CD4-positive, alpha-beta memory T cell (primary cell): ENCODE measurements at regions not wholly inside any gene's neighbourhood (a gene's known extent, or its start where the extent isn't known, plus 50 kb on each side); places are given as distances from the start of the nearest gene placed in this dataset.

Source experiments
- CTCF ChIA-PET: fragments of 350-600 bp; sonication (Branson Sonifier 250); formaldehyde crosslinking; loops from one replicate; lab custom pipeline; 2021; ENCODE audit warnings: inconsistent platforms; ENCODE audit not compliant: partially characterized antibody; lab: Charles Lee
- POLR2A ChIA-PET: fragments of 350-600 bp; sonication (Branson Sonifier 250); formaldehyde crosslinking; loops from one replicate; lab custom pipeline; 2021; ENCODE audit not compliant: partially characterized antibody; lab: Charles Lee
- DNase-seq, 5 donors: peaks; one replicate each; pipeline versions ENCODE4 v3.0.0 to v3.0.0-alpha.2; 2020 to 2022; ENCODE audit warnings: mixed read lengths in 1 of 5
- H3K27ac ChIP-seq: one replicate; pipeline ENCODE4 v1.7.0; 2013; ENCODE audit warnings: low read depth, low read length
- H3K27me3 ChIP-seq: 2 replicates; pipeline ENCODE4 v1.7.0; 2013; ENCODE audit warnings: mild to moderate bottlenecking, low read length, moderate library complexity; ENCODE audit not compliant: insufficient read depth
- H3K36me3 ChIP-seq: 2 replicates; pipeline ENCODE4 v1.7.0; 2013; ENCODE audit warnings: mild to moderate bottlenecking, low read length, moderate library complexity; ENCODE audit not compliant: insufficient read depth
- H3K4me1 ChIP-seq: 2 replicates; pipeline ENCODE4 v1.7.0; 2013; ENCODE audit warnings: mild to moderate bottlenecking, low read length, moderate library complexity; ENCODE audit not compliant: insufficient read depth
- H3K4me3 ChIP-seq, 2 donors: one replicate each; pipeline ENCODE4 v1.7.0; 2013; ENCODE audit warnings: low read length in 2 of 2, mild to moderate bottlenecking in 1 of 2
- H3K9me3 ChIP-seq, 2 donors: one replicate each; pipeline ENCODE4 v1.7.0; 2013; ENCODE audit warnings: low read length in 2 of 2, control low read depth in 1 of 2; ENCODE audit not compliant: control insufficient read depth in 1 of 2
- H3K27ac Mint-ChIP-seq, 7 donors: one replicate each; pipeline ENCODE4 v1.8.0; 2020 to 2021; ENCODE audit warnings: mixed read lengths in 7 of 7, mild to moderate bottlenecking in 6 of 7, inconsistent platforms in 3 of 7, moderate library complexity in 3 of 7
- H3K27me3 Mint-ChIP-seq, 2 donors: one replicate each; pipeline ENCODE4 v1.8.0; 2020 to 2021; ENCODE audit warnings: mixed read lengths in 2 of 2
- H3K36me3 Mint-ChIP-seq, 2 donors: one replicate each; pipeline ENCODE4 v1.8.0; 2020 to 2021; ENCODE audit warnings: mixed read lengths in 2 of 2, inconsistent platforms in 1 of 2, mild to moderate bottlenecking in 1 of 2
- H3K4me1 Mint-ChIP-seq, 4 donors: one replicate each; pipeline ENCODE4 v1.8.0; 2020 to 2021; ENCODE audit warnings: mixed read lengths in 4 of 4, mild to moderate bottlenecking in 1 of 4
- H3K4me3 Mint-ChIP-seq, 8 donors: one replicate each; pipeline ENCODE4 v1.8.0; 2020 to 2021; ENCODE audit warnings: mixed read lengths in 8 of 8, mild to moderate bottlenecking in 7 of 8, moderate library complexity in 6 of 8, inconsistent platforms in 3 of 8
- H3K9me3 Mint-ChIP-seq, 8 donors: one replicate each; pipeline ENCODE4 v1.8.0; 2020 to 2021; ENCODE audit warnings: mixed read lengths in 8 of 8, mild to moderate bottlenecking in 5 of 8, inconsistent platforms in 3 of 8, moderate library complexity in 1 of 8
- intact Hi-C: fragments of 100-400 bp; cut with micrococcal nuclease; formaldehyde crosslinking; loops from one replicate; pipeline ENCODE4 v1.15.1; 2023

DNA sequence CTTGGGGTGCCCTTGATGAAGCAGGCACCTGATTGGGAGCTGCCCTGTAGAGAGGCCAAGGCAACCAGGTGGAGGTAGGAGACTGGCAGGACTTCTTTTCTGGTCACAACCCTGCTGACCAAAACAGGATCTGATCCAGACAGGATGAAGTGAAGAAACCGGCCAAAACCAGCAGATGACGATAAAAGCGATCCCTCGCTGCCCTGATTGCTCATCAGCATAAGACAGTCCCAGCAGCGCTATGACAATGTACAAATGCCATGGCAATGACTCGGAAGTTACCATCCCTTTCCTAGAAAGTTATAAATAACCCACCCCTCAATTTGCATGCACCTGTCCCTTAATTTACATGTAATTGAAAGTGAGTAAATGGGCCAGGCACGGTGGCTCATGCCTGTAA, 88.4 kb upstream of the PDE10A start:
- CTCF ChIA-PET: no interaction called here
- DNase-seq: no peak
- Histone ChIP-seq H3K4me1 (no peaks in the 10 kb centered on the region), H3K27me3 (no peaks in the 10 kb centered on the region), H3K9me3 (no peaks in the 10 kb centered on the region), H3K4me3 (no peak overlapping the region), H3K36me3 (no peaks in the 10 kb centered on the region), H3K27ac (no peak overlapping the region)
- peaks cover 0 to 8% (median 3%) of the 10 kb centered on the region in 8 donors for H3K9me3 Mint-ChIP-seq
- POLR2A ChIA-PET: no interaction called here
- H3K4me1 Mint-ChIP-seq: no peaks in the 10 kb centered on the region
- no peak overlapping the region for H3K27ac Mint-ChIP-seq
- peaks cover 1 to 5% of the 10 kb centered on the region in 2 donors for H3K27me3 Mint-ChIP-seq
- intact Hi-C loops: no loop called here
- no peaks in the 10 kb centered on the region for H3K36me3 Mint-ChIP-seq
- no peak overlapping the region for H3K4me3 Mint-ChIP-seq

DNA sequence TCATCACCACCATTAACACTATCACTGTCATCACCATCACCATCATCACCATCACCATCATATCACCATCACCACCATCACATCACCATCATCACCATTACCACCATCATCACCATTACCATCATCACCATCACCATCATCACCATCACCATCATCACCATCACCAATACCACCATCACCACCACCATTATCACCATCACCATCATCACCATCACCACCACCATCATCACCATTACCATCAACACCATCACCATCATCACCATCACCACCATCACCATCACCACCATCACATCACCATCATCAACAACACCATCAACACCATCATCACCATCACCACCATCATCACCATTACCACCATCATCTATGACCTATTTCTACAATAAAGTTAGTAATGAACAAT, 86.1 kb upstream of the PDE10A start:
- Mint-ChIP-seq H3K36me3 (no peaks in the 10 kb centered on the region), H3K27ac (no peak overlapping the region), H3K4me3 (no peak overlapping the region), H3K9me3 (peaks cover 0 to 8% (median 3%) of the 10 kb centered on the region in 8 donors), H3K27me3 (peaks cover 0 to 2% of the 10 kb centered on the region in 2 donors), H3K4me1 (no peaks in the 10 kb centered on the region)
- no peak for DNase-seq
- no peaks in the 10 kb centered on the region for H3K27me3 ChIP-seq
- intact Hi-C loops: no loop called here
- H3K27ac ChIP-seq: no peak overlapping the region
- ChIA-PET CTCF (no interaction called here), POLR2A (no interaction called here)
- H3K4me1 ChIP-seq: no peaks in the 10 kb centered on the region
- no peak overlapping the region for H3K4me3 ChIP-seq
- H3K9me3 ChIP-seq: no peaks in the 10 kb centered on the region
- H3K36me3 ChIP-seq: no peaks in the 10 kb centered on the region

DNA sequence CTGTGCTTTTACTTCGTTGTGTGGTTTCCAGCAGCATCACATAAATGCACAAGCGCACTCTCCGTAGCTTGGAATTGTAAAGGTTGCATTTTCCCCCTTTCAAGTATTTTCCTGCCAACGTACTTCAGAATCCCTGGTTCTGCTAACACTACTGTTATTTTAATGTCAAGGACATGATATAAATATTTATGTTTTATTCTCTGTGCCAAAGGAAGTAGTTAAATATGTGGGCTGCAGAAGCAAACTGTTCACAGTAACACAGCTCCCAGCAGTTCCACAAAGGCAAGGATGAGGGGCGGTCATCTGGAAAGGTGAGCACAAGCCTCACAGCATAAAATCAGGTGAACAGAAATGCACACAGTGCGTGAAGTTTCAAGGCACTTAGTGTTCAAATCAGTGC, 85.3 kb upstream of the PDE10A start:
- no peaks in the 10 kb centered on the region for H3K9me3 ChIP-seq
- no peaks in the 10 kb centered on the region for H3K4me1 ChIP-seq
- CTCF ChIA-PET: no interaction called here
- Mint-ChIP-seq H3K27ac (no peak overlapping the region), H3K4me1 (no peaks in the 10 kb centered on the region), H3K36me3 (no peaks in the 10 kb centered on the region), H3K27me3 (peaks cover 0 to 2% of the 10 kb centered on the region in 2 donors), H3K4me3 (no peak overlapping the region), H3K9me3 (peaks cover 0 to 8% (median 3%) of the 10 kb centered on the region in 8 donors)
- H3K27ac ChIP-seq: no peak overlapping the region
- POLR2A ChIA-PET: no interaction called here
- H3K27me3 ChIP-seq: no peaks in the 10 kb centered on the region
- intact Hi-C loops: no loop called here
- no peak overlapping the region for H3K4me3 ChIP-seq
- no peaks in the 10 kb centered on the region for H3K36me3 ChIP-seq
- no peak for DNase-seq

DNA sequence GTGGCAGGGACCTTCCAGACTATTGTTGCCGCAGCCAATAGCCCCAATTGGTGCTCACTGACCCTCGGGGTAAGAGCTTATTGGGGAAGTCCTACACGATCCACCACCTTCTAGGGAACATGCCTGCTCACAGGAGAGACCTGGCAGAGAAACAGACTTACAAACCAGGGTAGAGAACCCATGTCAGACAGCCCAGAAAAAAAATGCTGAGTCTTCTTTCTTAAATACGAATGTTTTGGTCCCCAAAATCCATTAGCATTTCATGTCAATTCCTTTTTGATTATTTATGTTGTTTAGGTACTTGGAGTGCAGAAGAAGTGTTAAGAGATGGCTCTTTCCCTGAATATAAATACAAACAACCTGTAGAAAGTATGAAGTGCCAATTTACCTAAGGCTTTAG, 84.9 kb upstream of the PDE10A start:
- H3K27me3 Mint-ChIP-seq: peaks cover 0 to 2% of the 10 kb centered on the region in 2 donors
- H3K4me3 Mint-ChIP-seq: no peak overlapping the region
- no peaks in the 10 kb centered on the region for H3K4me1 Mint-ChIP-seq
- no peaks in the 10 kb centered on the region for H3K9me3 ChIP-seq
- no peaks in the 10 kb centered on the region for H3K4me1 ChIP-seq
- H3K9me3 Mint-ChIP-seq: peaks cover 0 to 8% (median 3%) of the 10 kb centered on the region in 8 donors
- ChIA-PET CTCF (no interaction called here), POLR2A (no interaction called here)
- DNase-seq: no peak
- H3K4me3 ChIP-seq: no peak overlapping the region
- no peaks in the 10 kb centered on the region for H3K27me3 ChIP-seq
- H3K27ac Mint-ChIP-seq: no peak overlapping the region
- no peaks in the 10 kb centered on the region for H3K36me3 ChIP-seq
- H3K27ac ChIP-seq: no peak overlapping the region
- H3K36me3 Mint-ChIP-seq: no peaks in the 10 kb centered on the region
- intact Hi-C loops: no loop called here

DNA sequence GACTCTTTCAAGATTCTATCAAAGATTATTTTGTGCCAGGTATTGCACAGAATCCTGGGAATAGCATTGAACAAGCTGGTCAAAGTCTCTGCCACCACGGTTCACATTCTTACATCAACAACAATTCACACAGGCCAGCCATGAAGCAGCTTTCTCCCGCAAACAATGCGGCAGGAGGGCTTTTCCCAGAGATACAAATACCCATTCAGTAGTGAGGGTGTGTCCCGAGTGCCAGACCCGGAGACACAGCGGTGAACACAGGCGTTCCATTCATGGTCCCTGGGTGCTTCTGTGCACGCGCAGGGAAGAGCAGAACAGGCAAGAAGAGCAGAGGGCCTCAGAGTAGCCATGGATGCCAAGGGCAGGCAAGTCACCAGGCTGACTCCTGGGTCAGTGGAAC, 83.3 kb upstream of the PDE10A start:
- Mint-ChIP-seq H3K9me3 (peaks cover 0 to 8% (median 3%) of the 10 kb centered on the region in 8 donors), H3K4me1 (no peaks in the 10 kb centered on the region), H3K27me3 (peaks cover 0 to 2% of the 10 kb centered on the region in 2 donors), H3K36me3 (no peaks in the 10 kb centered on the region), H3K27ac (no peak overlapping the region), H3K4me3 (no peak overlapping the region)
- Histone ChIP-seq H3K27ac (no peak overlapping the region), H3K4me1 (no peaks in the 10 kb centered on the region), H3K9me3 (no peaks in the 10 kb centered on the region), H3K27me3 (no peaks in the 10 kb centered on the region), H3K4me3 (no peak overlapping the region), H3K36me3 (no peaks in the 10 kb centered on the region)
- ChIA-PET CTCF (no interaction called here), POLR2A (no interaction called here)
- intact Hi-C loops: no loop called here
- no peak for DNase-seq

DNA sequence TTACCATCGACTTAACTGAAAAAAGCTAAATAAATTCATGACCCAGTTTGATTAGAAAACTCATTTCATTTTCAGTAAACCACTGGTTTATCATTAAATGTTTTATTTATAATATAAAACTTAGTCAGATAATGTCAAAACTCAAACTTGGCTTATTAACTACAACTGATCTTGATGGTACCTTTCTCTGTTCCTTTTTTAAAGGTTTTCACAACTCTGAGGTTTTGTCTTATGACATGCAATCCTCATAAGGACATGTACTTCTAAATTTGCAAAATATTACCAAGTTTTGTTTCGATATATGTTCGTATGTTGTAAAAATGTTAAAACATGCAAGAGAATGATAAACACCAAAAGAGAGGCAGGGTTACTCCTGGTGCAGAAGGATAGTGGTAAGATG, 82.5 kb upstream of the PDE10A start:
- H3K27me3 ChIP-seq: no peaks in the 10 kb centered on the region
- H3K4me3 Mint-ChIP-seq: no peak overlapping the region
- H3K36me3 ChIP-seq: no peaks in the 10 kb centered on the region
- H3K36me3 Mint-ChIP-seq: no peaks in the 10 kb centered on the region
- POLR2A ChIA-PET: no interaction called here
- H3K27me3 Mint-ChIP-seq: peaks cover 1 to 2% of the 10 kb centered on the region in 2 donors
- no peaks in the 10 kb centered on the region for H3K4me1 ChIP-seq
- H3K9me3 Mint-ChIP-seq: peaks cover 0 to 7% (median 3%) of the 10 kb centered on the region in 8 donors
- H3K4me3 ChIP-seq: no peak overlapping the region
- no peak overlapping the region for H3K27ac Mint-ChIP-seq
- intact Hi-C loops: no loop called here
- no peak for DNase-seq
- no peak overlapping the region for H3K27ac ChIP-seq
- no peaks in the 10 kb centered on the region for H3K4me1 Mint-ChIP-seq
- no peaks in the 10 kb centered on the region for H3K9me3 ChIP-seq
- CTCF ChIA-PET: no interaction called here

DNA sequence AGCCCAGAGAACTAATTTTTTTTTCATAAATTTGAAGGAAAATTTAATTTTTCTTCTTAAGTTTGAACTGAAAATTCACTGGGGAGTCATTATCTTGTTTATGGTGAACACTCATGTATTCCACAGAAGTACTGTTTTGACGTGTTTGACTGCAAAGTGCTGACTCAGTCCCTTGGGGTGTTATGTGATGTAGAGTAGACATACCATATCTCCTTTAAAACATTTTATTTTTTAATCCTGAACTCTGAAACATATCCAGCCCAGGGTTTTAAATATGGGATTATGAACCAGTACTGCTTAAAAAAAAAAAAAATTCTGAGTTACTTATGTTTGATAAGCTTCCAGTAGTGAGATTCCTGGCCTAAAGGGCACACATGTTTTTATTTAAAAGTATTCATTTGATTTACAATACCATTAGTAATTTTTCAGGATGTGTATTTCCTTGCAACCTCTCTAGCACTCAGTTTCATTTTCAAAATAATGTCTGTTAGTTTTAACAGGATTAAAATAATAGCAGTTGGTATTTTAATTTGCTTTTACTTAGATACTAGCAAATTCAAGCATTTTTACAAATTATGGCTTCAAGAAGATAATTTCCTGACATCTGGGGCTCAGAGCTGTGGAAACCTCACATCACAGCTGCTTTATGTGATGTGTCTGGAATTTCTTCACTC, 81.7 kb upstream of the PDE10A start:
- no peaks in the 10 kb centered on the region for H3K27me3 ChIP-seq
- no peak for DNase-seq
- Mint-ChIP-seq H3K4me3 (no peak overlapping the region), H3K9me3 (peaks cover 0 to 8% (median 3%) of the 10 kb centered on the region in 8 donors), H3K27ac (no peak overlapping the region), H3K4me1 (no peaks in the 10 kb centered on the region), H3K27me3 (peaks cover 0 to 2% of the 10 kb centered on the region in 2 donors), H3K36me3 (no peaks in the 10 kb centered on the region)
- H3K9me3 ChIP-seq: no peaks in the 10 kb centered on the region
- H3K4me3 ChIP-seq: no peak overlapping the region
- ChIA-PET POLR2A (no interaction called here), CTCF (no interaction called here)
- intact Hi-C loops: no loop called here
- H3K4me1 ChIP-seq: no peaks in the 10 kb centered on the region
- no peak overlapping the region for H3K27ac ChIP-seq
- H3K36me3 ChIP-seq: no peaks in the 10 kb centered on the region
